ENCODE measurements at regions not wholly inside any gene's neighbourhood (a gene's known extent, or its start where the extent isn't known, plus 50 kb on each side); places are given as distances from the start of the nearest gene placed in this dataset.

GRCh38 chr13:47822036-47822435 is 179.0 kb downstream of the SUCLA2 start:
- TF ChIP-seq GATA2 (IDR thresholded peaks at IDR 0.05; ENCODE audit: low read depth, low read length) (no peak), GATA3 (IDR thresholded peaks at IDR 0.05; ENCODE audit: low read depth, low read length) (no peak)
